GM19043 (cell line): ENCODE measurements at regions not wholly inside any gene's neighbourhood (a gene's known extent, or its start where the extent isn't known, plus 50 kb on each side); places are given as distances from the start of the nearest gene placed in this dataset.

Experiments
- ATAC-seq: cut with Tn5 transposase; IDR thresholded peaks from one replicate; pipeline ENCODE4 v1.9.1; 2021; ENCODE audit warnings: low read depth; ENCODE audit not compliant: unreplicated experiment

GRCh38 chr13:64007339-64007738 is 2591.7 kb upstream of the PCDH20 start:
- no peak for ATAC-seq

GRCh38 chr13:64000321-64000720 is 2584.7 kb upstream of the PCDH20 start:
- ATAC-seq: no peak

- ATAC-seq: no peak
Observed at GRCh38 chr13:63999614-64000305, 2584.1 kb upstream of the PCDH20 start.

GRCh38 chr13:63983366-63983765 is 2567.7 kb upstream of the PCDH20 start:
- ATAC-seq: no peak

- ATAC-seq: no peak
Observed at GRCh38 chr13:63979951-63980350, 2564.3 kb upstream of the PCDH20 start.

- ATAC-seq: no peak
Observed at GRCh38 chr13:63972328-63972727, 2556.7 kb upstream of the PCDH20 start.

- no peak for ATAC-seq
Observed at GRCh38 chr13:63954683-63955082, 2539.0 kb upstream of the PCDH20 start.

- ATAC-seq: no peak
Observed at GRCh38 chr13:63948045-63948444, 2532.4 kb upstream of the PCDH20 start.

- ATAC-seq: no peak
Observed at GRCh38 chr13:63944911-63945310, 2529.3 kb upstream of the PCDH20 start.

GRCh38 chr13:63942372-63942771 is 2526.7 kb upstream of the PCDH20 start:
- ATAC-seq: no peak

- no peak for ATAC-seq
Observed at GRCh38 chr13:63938851-63939250, 2523.2 kb upstream of the PCDH20 start.

- ATAC-seq: no peak
Observed at GRCh38 chr13:63910511-63910910, 2494.9 kb upstream of the PCDH20 start.

GRCh38 chr13:63909726-63910375 is 2494.2 kb upstream of the PCDH20 start:
- ATAC-seq: no peak

- ATAC-seq: no peak
Observed at GRCh38 chr13:63902141-63902540, 2486.5 kb upstream of the PCDH20 start.

- no peak for ATAC-seq
Observed at GRCh38 chr13:63901630-63902029, 2486.0 kb upstream of the PCDH20 start.

- ATAC-seq: no peak
Observed at GRCh38 chr13:63900406-63900805, 2484.8 kb upstream of the PCDH20 start.

GRCh38 chr13:63896321-63896720 is 2480.7 kb upstream of the PCDH20 start:
- no peak for ATAC-seq

GRCh38 chr13:63882052-63882451 is 2466.4 kb upstream of the PCDH20 start:
- no peak for ATAC-seq

GRCh38 chr13:63880705-63881104 is 2465.1 kb upstream of the PCDH20 start:
- no peak for ATAC-seq

GRCh38 chr13:63873936-63874335 is 2458.3 kb upstream of the PCDH20 start:
- no peak for ATAC-seq

- no peak for ATAC-seq
Observed at GRCh38 chr13:63864171-63864902, 2448.7 kb upstream of the PCDH20 start.
